NCI-H2196 treated with DMSO at 0.1 percent for 48 hours (cell line): ENCODE measurements at regions not wholly inside any gene's neighbourhood (a gene's known extent, or its start where the extent isn't known, plus 50 kb on each side); places are given as distances from the start of the nearest gene placed in this dataset.

ENCODE experiments used
- DNase-seq: peaks from one replicate; lab custom pipeline; 2025; ENCODE audit not compliant: unreplicated experiment; lab: John Stamatoyannopoulos, UW

- DNase-seq, result no peak
Observed at GRCh38 chr21:20551939-20552338, 446.3 kb upstream of the NCAM2 start.

- no peak for DNase-seq
Observed at GRCh38 chr21:20554785-20555184, 443.4 kb upstream of the NCAM2 start.

- DNase-seq, result no peak
Observed at GRCh38 chr21:20570824-20571232, 427.4 kb upstream of the NCAM2 start.

- no peak for DNase-seq
Observed at GRCh38 chr21:20572582-20572981, 425.6 kb upstream of the NCAM2 start.

GRCh38 chr21:20581361-20581760 is 416.8 kb upstream of the NCAM2 start:
- DNase-seq, result no peak

- no peak for DNase-seq
Observed at GRCh38 chr21:20591284-20591683, 406.9 kb upstream of the NCAM2 start.

GRCh38 chr21:20592463-20592862 is 405.7 kb upstream of the NCAM2 start:
- no peak for DNase-seq

GRCh38 chr21:20603236-20603635 is 395.0 kb upstream of the NCAM2 start:
- no peak for DNase-seq

GRCh38 chr21:20611008-20611407 is 387.2 kb upstream of the NCAM2 start:
- DNase-seq, result no peak

- DNase-seq, result no peak
Observed at GRCh38 chr21:20613654-20614053, 384.6 kb upstream of the NCAM2 start.

GRCh38 chr21:20617130-20617529 is 381.1 kb upstream of the NCAM2 start:
- no peak for DNase-seq

- DNase-seq, result no peak
Observed at GRCh38 chr21:20618878-20619277, 379.3 kb upstream of the NCAM2 start.

GRCh38 chr21:20627594-20627993 is 370.6 kb upstream of the NCAM2 start:
- no peak for DNase-seq

- no peak for DNase-seq
Observed at GRCh38 chr21:20631633-20632032, 366.6 kb upstream of the NCAM2 start.

- no peak for DNase-seq
Observed at GRCh38 chr21:20639026-20639425, 359.2 kb upstream of the NCAM2 start.

GRCh38 chr21:20641241-20641640 is 357.0 kb upstream of the NCAM2 start:
- DNase-seq, result no peak

- DNase-seq, result no peak
Observed at GRCh38 chr21:20642681-20643080, 355.5 kb upstream of the NCAM2 start.

- DNase-seq, result no peak
Observed at GRCh38 chr21:20644552-20644951, 353.7 kb upstream of the NCAM2 start.

GRCh38 chr21:20645344-20645743 is 352.9 kb upstream of the NCAM2 start:
- DNase-seq, result no peak

GRCh38 chr21:20646431-20647165 is 351.6 kb upstream of the NCAM2 start:
- no peak for DNase-seq

GRCh38 chr21:20647607-20648006 is 350.6 kb upstream of the NCAM2 start:
- no peak for DNase-seq

GRCh38 chr21:20649231-20649630 is 349.0 kb upstream of the NCAM2 start:
- no peak for DNase-seq

GRCh38 chr21:20652846-20653245 is 345.4 kb upstream of the NCAM2 start:
- DNase-seq, result no peak
